Cardiac fibroblast (primary cell): ENCODE measurements at regions not wholly inside any gene's neighbourhood (a gene's known extent, or its start where the extent isn't known, plus 50 kb on each side); places are given as distances from the start of the nearest gene placed in this dataset.

ENCODE experiments used
- DNase-seq, 2 donors: peaks; one replicate each; pipeline versions ENCODE4 v3.0.0 to v3.0.0-alpha.2; 2010; ENCODE audit warnings: low read depth in 2 of 2
- H3K4me3 ChIP-seq, 2 donors: replicated peaks in 1 of 2; 1 replicate in 1 of 2; 2 replicates in 1 of 2; pipeline ENCODE4 v1.5.1; 2011; ENCODE audit warnings: low read depth in 2 of 2, low read length in 2 of 2, mild to moderate bottlenecking in 2 of 2, moderate library complexity in 1 of 2
- TF ChIP-seq, protein P1 (sequence below): IDR thresholded peaks from one replicate; pipeline ENCODE4 v1.5.1; 2011; ENCODE audit warnings: low read depth, mild to moderate bottlenecking, low read length, inconsistent platforms

DNA sequence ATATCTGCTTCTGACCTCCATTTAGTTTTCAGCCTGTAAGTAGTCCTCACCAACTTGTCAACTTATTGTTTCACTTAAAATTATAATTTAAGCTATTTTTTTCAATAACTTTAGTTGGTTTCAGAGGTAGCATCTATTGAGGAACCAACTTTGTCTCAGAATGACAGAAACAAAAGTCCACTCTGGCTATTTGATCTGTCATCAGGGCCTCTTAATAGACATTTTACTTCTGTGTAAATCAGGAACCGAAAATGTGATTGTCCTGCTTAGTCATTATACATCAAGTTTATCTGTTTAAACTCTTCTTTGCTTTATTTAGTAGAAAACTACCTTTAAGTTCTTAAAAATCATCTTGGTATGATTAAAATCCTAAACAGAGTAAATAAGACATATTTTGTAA is 820.8 kb upstream of the EDIL3 start:
- DNase-seq = no peak
- no peak overlapping the region for H3K4me3 ChIP-seq
- TF ChIP-seq, protein P1, sequence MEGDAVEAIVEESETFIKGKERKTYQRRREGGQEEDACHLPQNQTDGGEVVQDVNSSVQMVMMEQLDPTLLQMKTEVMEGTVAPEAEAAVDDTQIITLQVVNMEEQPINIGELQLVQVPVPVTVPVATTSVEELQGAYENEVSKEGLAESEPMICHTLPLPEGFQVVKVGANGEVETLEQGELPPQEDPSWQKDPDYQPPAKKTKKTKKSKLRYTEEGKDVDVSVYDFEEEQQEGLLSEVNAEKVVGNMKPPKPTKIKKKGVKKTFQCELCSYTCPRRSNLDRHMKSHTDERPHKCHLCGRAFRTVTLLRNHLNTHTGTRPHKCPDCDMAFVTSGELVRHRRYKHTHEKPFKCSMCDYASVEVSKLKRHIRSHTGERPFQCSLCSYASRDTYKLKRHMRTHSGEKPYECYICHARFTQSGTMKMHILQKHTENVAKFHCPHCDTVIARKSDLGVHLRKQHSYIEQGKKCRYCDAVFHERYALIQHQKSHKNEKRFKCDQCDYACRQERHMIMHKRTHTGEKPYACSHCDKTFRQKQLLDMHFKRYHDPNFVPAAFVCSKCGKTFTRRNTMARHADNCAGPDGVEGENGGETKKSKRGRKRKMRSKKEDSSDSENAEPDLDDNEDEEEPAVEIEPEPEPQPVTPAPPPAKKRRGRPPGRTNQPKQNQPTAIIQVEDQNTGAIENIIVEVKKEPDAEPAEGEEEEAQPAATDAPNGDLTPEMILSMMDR = no peak

DNA sequence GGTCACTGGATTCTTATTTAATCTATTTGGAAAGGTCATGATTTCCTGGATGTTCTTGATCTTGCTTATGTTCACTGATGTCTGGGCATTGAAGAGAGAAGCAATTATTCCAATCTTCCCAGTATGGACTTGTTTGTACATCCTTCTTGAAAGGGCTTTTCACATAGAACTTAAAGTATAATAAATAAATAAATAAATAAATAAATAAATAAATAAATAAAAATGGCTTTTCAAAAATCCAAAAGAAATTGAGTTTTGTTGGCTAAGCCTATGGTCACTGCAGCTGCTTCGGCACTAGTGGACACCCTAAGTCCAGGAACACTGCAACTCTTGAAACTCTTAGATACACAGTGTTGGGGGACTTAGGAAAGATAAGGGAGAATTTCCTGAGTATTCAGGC is 840.7 kb upstream of the EDIL3 start:
- DNase-seq = no peak
- no peak overlapping the region for H3K4me3 ChIP-seq
- TF ChIP-seq, protein P1 = no peak

DNA sequence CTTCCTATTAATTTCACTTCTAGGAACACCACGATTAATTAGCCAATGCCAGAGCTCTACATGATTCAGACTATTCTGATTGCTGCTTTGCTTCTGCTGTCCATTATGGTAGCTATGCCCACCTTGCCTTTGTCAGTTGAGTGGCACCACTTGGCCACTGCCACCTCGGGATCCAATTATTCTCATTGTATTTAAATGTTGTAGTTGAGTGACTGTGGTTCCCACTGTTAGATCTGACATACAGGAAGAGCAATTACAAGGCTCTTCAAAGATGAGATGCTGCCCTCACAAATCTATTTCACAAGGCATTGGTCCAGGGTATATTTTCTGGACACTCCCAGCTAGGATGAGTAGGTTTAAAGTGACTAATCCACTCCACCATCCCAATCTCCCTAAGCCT is 864.5 kb upstream of the EDIL3 start:
- DNase-seq = no peak
- TF ChIP-seq, protein P1 = no peak
- H3K4me3 ChIP-seq = no peak overlapping the region

DNA sequence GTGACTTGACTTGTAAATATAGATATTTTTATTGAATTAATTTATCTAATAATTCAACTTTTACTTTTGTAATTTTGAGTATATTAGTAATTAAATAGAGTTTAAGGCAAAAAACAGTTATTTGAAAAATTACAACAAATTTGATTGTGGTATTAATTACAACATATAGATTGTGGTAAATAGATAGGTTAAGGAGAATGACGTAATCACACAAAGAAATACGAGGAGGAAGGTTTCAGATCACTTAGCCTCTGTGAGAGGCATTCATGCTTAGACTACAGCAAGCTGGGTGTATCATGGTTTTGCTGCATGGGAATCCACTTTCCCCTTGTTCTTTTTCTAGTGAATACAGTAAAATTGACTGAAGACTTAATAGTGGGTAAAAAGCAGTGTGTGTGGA is 878.4 kb upstream of the EDIL3 start:
- no peak for DNase-seq
- TF ChIP-seq, protein P1 = no peak
- no peak overlapping the region for H3K4me3 ChIP-seq

DNA sequence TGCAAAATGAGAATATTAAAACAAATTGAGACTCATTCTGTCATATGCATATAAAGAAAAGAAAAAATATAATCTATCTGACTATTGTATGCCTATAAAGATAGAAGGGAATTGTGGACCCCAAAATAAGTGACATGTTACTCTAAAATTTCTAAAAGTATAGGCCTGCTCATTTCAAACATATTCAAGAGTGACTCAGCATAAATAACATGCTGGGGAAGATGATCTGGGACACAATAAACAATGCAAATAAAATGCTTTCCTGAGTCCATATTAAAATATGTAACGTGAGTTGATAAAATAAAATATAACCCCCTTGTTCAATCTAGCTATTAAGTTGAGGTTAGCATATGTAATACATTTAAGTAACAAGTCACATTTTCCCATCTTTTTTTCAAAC is 882.0 kb upstream of the EDIL3 start:
- TF ChIP-seq, protein P1 = no peak
- DNase-seq = no peak

DNA sequence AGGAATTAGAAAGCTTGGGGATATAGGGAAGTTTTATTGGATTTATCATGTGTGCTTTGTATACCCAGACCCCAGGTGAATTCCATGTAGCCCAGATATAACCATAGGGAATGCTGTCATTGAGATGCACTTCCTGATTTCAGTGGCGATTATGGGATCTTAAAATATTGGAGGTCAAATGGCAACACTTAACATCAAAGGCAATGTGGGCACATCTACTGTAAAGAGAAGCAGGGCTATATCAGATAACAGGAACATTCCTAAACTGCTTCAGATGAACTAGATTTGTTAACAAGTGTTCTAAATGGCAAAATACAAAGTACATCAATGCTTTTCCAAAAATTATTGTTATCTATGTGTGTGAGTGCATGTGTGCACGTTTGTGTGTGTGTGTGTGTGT is 883.5 kb upstream of the EDIL3 start:
- no peak for DNase-seq
- H3K4me3 ChIP-seq = no peak overlapping the region
- TF ChIP-seq, protein P1 = no peak

More for the DNA sequence above, 882.0 kb upstream of the EDIL3 start:
- H3K4me3 ChIP-seq = no peak overlapping the region

DNA sequence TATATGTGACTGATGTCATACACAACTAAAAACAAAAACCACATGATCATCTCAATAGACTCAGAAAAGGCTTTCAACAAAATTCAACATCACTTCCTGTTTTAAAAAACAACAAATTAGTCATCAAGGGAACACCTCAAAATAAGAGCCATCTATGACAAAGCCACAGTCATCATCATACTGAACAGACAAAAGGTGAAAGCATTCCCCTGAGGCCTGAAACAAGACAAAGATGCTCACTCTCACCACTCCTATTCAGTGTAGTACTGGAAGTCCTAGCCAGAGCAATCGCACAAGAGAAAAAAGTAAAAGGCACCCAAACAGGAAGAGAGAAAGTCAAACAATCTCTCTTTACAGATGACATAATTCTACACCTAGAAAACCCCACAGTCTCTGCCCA is 893.5 kb upstream of the EDIL3 start:
- H3K4me3 ChIP-seq = no peak overlapping the region
- TF ChIP-seq, protein P1 = no peak
- peak in 1 of 2 donors; percentile 39 for DNase-seq
